ENCODE measurements at regions not wholly inside any gene's neighbourhood (a gene's known extent, or its start where the extent isn't known, plus 50 kb on each side); places are given as distances from the start of the nearest gene placed in this dataset.

GRCh38 chr15:89385596-89386331 lies 51.1 kb upstream of the POLG start:
- Histone ChIP-seq H4K20me1 (ENCODE audit: insufficient read depth, low read depth, low read length) (no peaks in the 10 kb centered on the region), H3K4me2 (ENCODE audit: low read depth, low read length, poor library complexity, severe bottlenecking) (no peak overlapping the region), H3K9me2 (replicated peaks; ENCODE audit: insufficient read depth, low read length) (no peaks in the 10 kb centered on the region), H3K9ac (ENCODE audit: low read length) (no peak overlapping the region), H3K79me2 (ENCODE audit: low read length) (no peaks in the 10 kb centered on the region), H3K27me3 (ENCODE audit: low read length) (no peaks in the 10 kb centered on the region), H3K9me3 (ENCODE audit: low read length) (no peaks in the 10 kb centered on the region), H2AFZ (ENCODE audit: low read length) (no peak overlapping the region), H3K4me1 (ENCODE audit: low read length) (peaks cover 36% of the 10 kb centered on the region), H3K27ac (ENCODE audit: low read length) (no peak overlapping the region), H3K36me3 (ENCODE audit: insufficient read depth, low read length) (no peaks in the 10 kb centered on the region), H3K4me3 (ENCODE audit: low read length) (no peak overlapping the region)
- DNase-seq = no peak
